Adrenal gland (tissue), 9 donors: ENCODE measurements at regions not wholly inside any gene's neighbourhood (a gene's known extent, or its start where the extent isn't known, plus 50 kb on each side); places are given as distances from the start of the nearest gene placed in this dataset.

Experiments used
- DNase-seq, 7 donors: peaks; one replicate each; pipeline ENCODE4 v3.0.0-alpha.2; 2019 to 2020
- H3K27ac ChIP-seq, 5 donors: fragments of 200-600 bp; sonication (generic) in 4 of 5; 1 replicate in 3 of 5; 2 replicates in 2 of 5; pipeline versions ENCODE4 v1.5.1 to v1.8.0; 2016 to 2020; ENCODE audit warnings: mild to moderate bottlenecking in 1 of 5
- H3K27me3 ChIP-seq: fragments of 200-600 bp; 2 replicates; pipeline ENCODE4 v1.8.0; 2021
- H3K36me3 ChIP-seq, 2 donors: fragments of 200-600 bp; replicated peaks in 1 of 2; 1 replicate in 1 of 2; 2 replicates in 1 of 2; pipeline versions ENCODE4 v1.5.1 to v1.8.0; 2018 to 2022
- H3K4me1 ChIP-seq, 2 donors: fragments of 200-600 bp; replicated peaks in 1 of 2; 1 replicate in 1 of 2; 2 replicates in 1 of 2; pipeline versions ENCODE4 v1.5.1 to v1.8.0; 2018 to 2021
- H3K4me3 ChIP-seq, 4 donors: fragments of 200-600 bp; sonication (generic) in 3 of 4; one replicate each; pipeline ENCODE4 v1.5.1; 2016 to 2018
- H3K9me3 ChIP-seq, 3 donors: fragments of 200-600 bp; sonication (generic) in 1 of 3; replicated peaks in 1 of 3; 1 replicate in 2 of 3; 2 replicates in 1 of 3; pipeline versions ENCODE4 v1.5.1 to v1.8.0; 2016 to 2021
- CTCF ChIP-seq, 6 experiments: fragments of 450-650 bp in 4 of 6; fragments of 200-600 bp in 2 of 6; sonication (generic) in 1 of 6; IDR thresholded peaks; 1 replicate in 5 of 6; 2 replicates in 1 of 6; pipeline versions ENCODE4 v1.5.1 to v1.8.0; 2016 to 2021; ENCODE audit warnings: antibody characterized with exemption in 6 of 6, mild to moderate bottlenecking in 2 of 6, moderate library complexity in 1 of 6
- POLR2A ChIP-seq, 2 donors: fragments of 450-650 bp; IDR thresholded peaks; one replicate each; pipeline ENCODE4 v1.6.1; 2017; ENCODE audit warnings: antibody characterized with exemption in 2 of 2, mild to moderate bottlenecking in 2 of 2, moderate library complexity in 1 of 2
- WGBS, 4 donors: extraction: QIAGEN DNeasy Blood & Tissue Kit in 2 of 4; methylation state at CpG; one replicate each; pipeline versions ENCODE4 v1.1.5 to v1.1.7; 2013 to 2017; 5-methylcytosine and 5-hydroxymethylcytosine counted together
- intact Hi-C, 2 donors: fragments of 100-400 bp; cut with DNase I; formaldehyde crosslinking; loops; one replicate each; pipeline versions ENCODE4 v1.14.1 to v1.15.0; 2022 to 2023
- donor health status: healthy with polysubstance abuse.
- donor health status: Bipolar disorder and iron deficiency.
- donor health status: DM: yes; HTN: yes; CAD: no.
- donor health status: DM: no; HTN: no; CAD: no.
- donor health status: DM: no; HTN: no; CAD: no.

- intact Hi-C loops: loop anchor here in 1 of 2 donors (10.0 kb wide), 1 partner anchor 54 kb away; no protein-coding TSS in a partner anchor
- 12 to 23% (median 13%) methylated on average over 20 to 36 of the region's 36 CpGs for WGBS, 4 donors
- Histone ChIP-seq H3K9me3 (no peaks in the 10 kb centered on the region), H3K4me1 (peaks cover 16 to 30% of the 10 kb centered on the region in 2 donors), H3K4me3 (peak overlapping the region in 2 of 4 donors; percentile 14 to 53), H3K27ac (peak overlapping the region; percentile 63 to 84 (median 77)), H3K36me3 (no peaks in the 10 kb centered on the region), H3K27me3 (no peaks in the 10 kb centered on the region)
- TF ChIP-seq CTCF (IDR thresholded peaks at IDR 0.05) (no peak), POLR2A (IDR thresholded peaks at IDR 0.05) (peak; percentile 26 to 78)
- DNase-seq: peak; percentile 89 to 97 (median 92)
Observed at GRCh38 chr15:92820236-92821021, 79.7 kb upstream of the CHD2 start.

GRCh38 chr15:92821491-92822116, 78.5 kb upstream of the CHD2 start:
- no peaks in the 10 kb centered on the region for H3K27me3 ChIP-seq
- no peak overlapping the region for H3K27ac ChIP-seq
- no peak for TF ChIP-seq POLR2A (IDR thresholded peaks at IDR 0.05)
- TF ChIP-seq CTCF (IDR thresholded peaks at IDR 0.05): no peak
- intact Hi-C loops: loop anchor here in 1 of 2 donors (10.0 kb wide), 1 partner anchor 53 kb away; no protein-coding TSS in a partner anchor
- H3K4me3 ChIP-seq: no peak overlapping the region
- 76 to 84% (median 81%) methylated on average over 5 of the region's 5 CpGs for WGBS, 4 donors
- peaks cover 16 to 30% of the 10 kb centered on the region in 2 donors for H3K4me1 ChIP-seq
- no peaks in the 10 kb centered on the region for H3K36me3 ChIP-seq
- no peaks in the 10 kb centered on the region for H3K9me3 ChIP-seq
- no peak for DNase-seq

GRCh38 chr15:92822216-92823144, 77.6 kb upstream of the CHD2 start:
- Histone ChIP-seq H3K36me3 (no peaks in the 10 kb centered on the region), H3K27me3 (no peaks in the 10 kb centered on the region), H3K4me3 (no peak overlapping the region), H3K27ac (no peak overlapping the region), H3K4me1 (peaks cover 16 to 28% of the 10 kb centered on the region in 2 donors), H3K9me3 (no peaks in the 10 kb centered on the region)
- no peak for TF ChIP-seq POLR2A (IDR thresholded peaks at IDR 0.05)
- no peak for TF ChIP-seq CTCF (IDR thresholded peaks at IDR 0.05)
- 60 to 72% (median 67%) methylated on average over 2 of the region's 2 CpGs for WGBS, 4 donors
- DNase-seq: no peak
- intact Hi-C loops: loop anchor here in 1 of 2 donors (10.0 kb wide), 1 partner anchor 52 kb away; no protein-coding TSS in a partner anchor
